T47D (cell line): ENCODE measurements at regions not wholly inside any gene's neighbourhood (a gene's known extent, or its start where the extent isn't known, plus 50 kb on each side); places are given as distances from the start of the nearest gene placed in this dataset.
"Not testable (repeated sequence)": the region's sequence is repeated elsewhere in the genome, so short reads cannot be mapped to it uniquely, and the experiment has no call there.

Source experiments
- DNase-seq, 2 experiments: peaks; one replicate each; pipeline versions ENCODE4 v3.0.0 to v3.0.0-alpha.2; 2011 to 2012; ENCODE audit warnings: low read depth in 1 of 2, low spot score in 1 of 2
- JUND ChIP-seq: IDR thresholded peaks from 2 replicates; pipeline ENCODE4 v1.6.1; 2012; ENCODE audit warnings: low read depth
- in situ Hi-C: cut with HindIII; loops from 2 replicates; pipeline ENCODE4 v1.10.0; 2016; ENCODE audit warnings: low sequenced_read_pairs, low pct_unique_long_range_greater_than_20kb

GRCh38 chr2:123566291-123566946, 458.7 kb upstream of the CNTNAP5 start:
- no peak for TF ChIP-seq JUND
- in situ Hi-C loops, result no loop called here
- no peak for DNase-seq

- no peak for TF ChIP-seq JUND
- in situ Hi-C loops, result no loop called here
- DNase-seq, result no peak
These were observed 447.1 kb upstream of the CNTNAP5 start for GRCh38 chr2:123578016-123578415.

DNA sequence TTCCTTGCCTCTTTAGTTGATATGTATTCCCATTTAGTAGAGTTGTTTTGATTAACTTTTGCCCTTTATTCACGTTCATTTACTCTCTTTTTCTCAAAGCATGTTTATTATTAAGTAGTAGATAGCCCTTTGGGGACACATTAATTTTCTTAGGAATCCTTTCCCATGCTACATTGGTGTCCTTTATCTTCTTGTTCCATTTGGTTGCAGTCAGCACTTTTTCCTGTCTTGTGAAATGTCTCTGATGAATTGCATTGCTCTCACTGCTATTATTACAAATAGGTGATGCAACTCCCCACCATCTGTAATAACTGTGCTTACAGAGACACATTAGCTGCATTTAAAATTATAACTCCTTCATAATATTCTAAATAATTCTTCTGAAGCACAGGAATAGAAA, 428.5 kb upstream of the CNTNAP5 start:
- TF ChIP-seq JUND, result no peak
- in situ Hi-C loops, result no loop called here
- DNase-seq, result no peak

GRCh38 chr2:123597988-123598387, 427.1 kb upstream of the CNTNAP5 start:
- no peak for TF ChIP-seq JUND
- in situ Hi-C loops, result no loop called here
- DNase-seq, result no peak

- TF ChIP-seq JUND, result no peak
- no peak for DNase-seq
- in situ Hi-C loops, result no loop called here
These were observed 418.5 kb upstream of the CNTNAP5 start for GRCh38 chr2:123606631-123607030.

DNA sequence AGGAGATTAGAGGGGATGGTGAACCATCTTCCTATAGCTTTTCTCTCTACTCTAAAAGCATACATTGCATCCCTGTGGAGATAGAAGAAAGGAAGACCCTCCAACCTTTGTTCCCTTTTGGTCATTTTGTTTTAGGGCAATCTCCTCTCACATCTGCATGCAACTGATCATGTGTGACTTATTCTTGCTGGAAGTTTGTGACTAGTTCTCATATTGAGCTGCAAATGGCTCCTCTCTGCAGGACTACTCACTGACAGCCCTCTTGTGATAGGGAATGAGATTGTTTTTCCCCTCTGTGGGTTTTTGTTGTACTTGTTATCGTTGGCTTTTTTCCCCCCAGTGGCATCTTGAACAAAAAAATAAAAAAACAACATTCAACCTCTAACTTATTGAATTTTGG, 416.0 kb upstream of the CNTNAP5 start:
- no peak for TF ChIP-seq JUND
- DNase-seq, result no peak
- in situ Hi-C loops, result no loop called here

- no peak for TF ChIP-seq JUND
- in situ Hi-C loops, result no loop called here
- DNase-seq, result no peak
These were observed 410.5 kb upstream of the CNTNAP5 start for GRCh38 chr2:123614596-123614995.

DNA sequence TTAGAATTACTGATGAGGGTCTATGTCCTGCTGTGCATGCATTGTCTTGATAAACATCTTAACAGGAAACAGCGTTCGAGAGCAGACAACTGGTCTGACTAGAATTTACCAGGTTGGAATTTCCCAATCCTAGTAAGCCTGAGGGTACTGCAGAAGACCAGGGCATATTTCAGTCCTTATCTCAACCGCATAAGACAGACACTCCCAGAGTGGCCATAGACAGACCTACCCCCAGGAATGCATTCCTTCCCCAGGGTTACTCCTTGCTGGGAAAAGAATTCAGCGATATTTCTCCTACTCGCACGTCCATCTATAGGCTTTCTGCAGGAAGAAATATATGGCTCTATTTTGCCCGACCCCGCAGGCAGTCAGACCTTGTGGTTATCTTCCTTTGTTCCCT, 406.4 kb upstream of the CNTNAP5 start:
- DNase-seq, in situ Hi-C loops: not testable (repeated sequence)

DNA sequence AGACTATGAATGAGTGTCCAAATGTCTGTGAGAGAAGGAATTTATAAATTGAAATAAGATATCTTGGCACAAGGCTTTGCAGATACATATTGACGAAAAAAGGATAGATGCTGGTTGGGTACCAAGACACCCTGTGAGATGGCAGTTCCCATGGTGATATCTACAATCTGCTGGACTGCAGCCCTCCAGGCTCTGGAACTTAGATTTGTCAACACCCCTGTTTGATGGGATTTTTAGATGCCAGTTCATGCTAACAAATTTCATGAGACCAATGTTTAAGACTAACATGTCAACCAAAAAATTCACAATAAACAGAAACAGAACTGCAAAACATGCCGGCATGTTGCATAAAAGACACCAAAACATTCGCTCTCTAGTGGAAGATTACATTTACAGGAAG, 400.3 kb upstream of the CNTNAP5 start:
- TF ChIP-seq JUND, result no peak
- no peak for DNase-seq

DNA sequence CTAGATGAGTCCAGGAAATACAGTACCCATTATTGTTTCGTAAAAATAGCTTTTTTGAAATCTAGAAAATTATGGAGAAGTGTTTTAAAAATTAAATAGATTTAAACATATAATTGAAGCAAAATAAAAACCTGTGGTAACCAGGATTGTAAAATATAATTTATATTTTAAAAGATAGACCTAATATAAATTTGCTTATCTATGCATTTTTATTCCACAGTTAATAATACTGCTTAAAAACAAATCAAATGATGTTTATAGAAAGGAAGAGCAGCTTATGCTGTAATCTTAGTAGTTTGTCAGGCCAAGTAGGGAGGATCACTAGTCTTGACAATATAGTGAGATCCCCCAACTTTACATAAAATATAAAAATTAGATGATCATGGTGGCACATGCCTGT, 388.9 kb upstream of the CNTNAP5 start:
- in situ Hi-C loops, result no loop called here
- no peak for TF ChIP-seq JUND
- no peak for DNase-seq

More for the DNA sequence above, 400.3 kb upstream of the CNTNAP5 start:
- in situ Hi-C loops, result no loop called here

- in situ Hi-C loops, result no loop called here
- TF ChIP-seq JUND, result no peak
- no peak for DNase-seq
These were observed 384.3 kb upstream of the CNTNAP5 start for GRCh38 chr2:123640685-123641335.

- no peak for TF ChIP-seq JUND
- in situ Hi-C loops, result no loop called here
- DNase-seq, result no peak
These were observed 381.0 kb upstream of the CNTNAP5 start for GRCh38 chr2:123644053-123644452.

DNA sequence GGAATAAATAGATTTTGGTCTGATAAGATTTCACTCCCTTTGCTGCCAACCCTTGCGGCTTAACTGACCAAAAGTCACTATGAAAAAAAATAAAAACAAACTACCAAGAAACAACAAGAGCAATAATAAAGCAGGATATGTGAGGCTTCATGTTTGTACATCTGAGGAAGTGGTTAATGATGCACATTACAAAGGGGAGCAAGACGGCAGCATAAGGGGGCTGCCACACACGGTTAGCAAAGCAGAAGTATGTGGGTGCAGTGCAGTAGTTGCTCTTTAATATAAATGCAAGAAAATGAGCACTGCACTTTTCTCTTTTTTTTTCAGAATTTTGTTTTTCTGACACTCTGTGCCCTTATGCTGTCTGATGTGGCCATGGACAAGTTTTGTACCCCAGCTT, 377.1 kb upstream of the CNTNAP5 start:
- TF ChIP-seq JUND, result no peak
- in situ Hi-C loops, result no loop called here

GRCh38 chr2:123648956-123649355, 376.1 kb upstream of the CNTNAP5 start:
- DNase-seq, result no peak
- TF ChIP-seq JUND, result no peak
- in situ Hi-C loops, result no loop called here

More for the DNA sequence above, 377.1 kb upstream of the CNTNAP5 start:
- no peak for DNase-seq
